Transverse colon (tissue), 4 donors: ENCODE measurements at regions not wholly inside any gene's neighbourhood (a gene's known extent, or its start where the extent isn't known, plus 50 kb on each side); places are given as distances from the start of the nearest gene placed in this dataset.

Experiments
- CTCF ChIP-seq, 5 experiments: fragments of 200-600 bp in 3 of 5; fragments of 450-650 bp in 2 of 5; sonication (generic) in 3 of 5; IDR thresholded peaks; 1 replicate in 2 of 5; 2 replicates in 3 of 5; pipeline ENCODE4 v1.5.1; 2016 to 2017; ENCODE audit warnings: antibody characterized with exemption in 5 of 5, inconsistent platforms in 3 of 5, mild to moderate bottlenecking in 2 of 5, moderate library complexity in 1 of 5
- EP300 ChIP-seq: sonication (generic); formaldehyde crosslinking; IDR thresholded peaks from one replicate; pipeline ENCODE4 v1.6.1; 2017; ENCODE audit warnings: antibody characterized with exemption, low read depth
- POLR2A ChIP-seq: fragments of 450-650 bp; IDR thresholded peaks from one replicate; pipeline ENCODE4 v1.6.1; 2016; ENCODE audit warnings: antibody characterized with exemption, mild to moderate bottlenecking, moderate library complexity
- POLR2AphosphoS5 ChIP-seq, 3 donors: sonication (generic); formaldehyde crosslinking; IDR thresholded peaks; one replicate each; pipeline ENCODE4 v1.6.1; 2016; ENCODE audit warnings: antibody characterized with exemption in 3 of 3

- TF ChIP-seq POLR2A (no peak), CTCF (IDR thresholded peaks at IDR 0.05) (no peak), POLR2AphosphoS5 (IDR thresholded peaks at IDR 0.05) (no peak), EP300 (no peak)
These were observed 130.1 kb upstream of the NEDD9 start for GRCh38 chr6:11362564-11362963.
